ENCODE measurements at regions not wholly inside any gene's neighbourhood (a gene's known extent, or its start where the extent isn't known, plus 50 kb on each side); places are given as distances from the start of the nearest gene placed in this dataset.

DNA sequence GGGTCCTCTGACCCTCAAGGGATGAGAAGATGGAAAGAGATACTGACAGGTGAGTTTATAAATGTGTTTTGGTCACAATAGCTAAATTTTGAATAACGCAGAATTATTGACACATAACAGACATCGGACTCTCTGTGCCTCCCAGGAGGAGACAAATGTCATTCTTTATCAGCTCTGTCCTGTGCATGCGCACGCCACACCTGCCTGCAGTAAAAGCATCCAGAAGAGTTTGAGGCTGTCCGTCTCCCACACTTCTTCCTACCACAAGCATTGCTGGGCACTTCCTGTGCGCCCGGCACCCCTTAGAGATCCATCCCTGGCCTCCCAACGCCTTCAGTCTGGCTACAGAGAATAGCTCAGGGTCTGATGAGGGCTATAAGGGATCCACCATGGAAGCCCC, 81.5 kb upstream of the CST7 start:
- H3K27me3 Mint-ChIP-seq (ENCODE audit: low read depth), result no peaks in the 10 kb centered on the region
- ATAC-seq (replicated peaks in 1 of 2) (no peak), DNase-seq (no peak)
- H3K27ac Mint-ChIP-seq, result no peak overlapping the region
- peaks cover 6 to 11% of the 10 kb centered on the region in 2 donors for H3K9me3 Mint-ChIP-seq
- H3K4me1 Mint-ChIP-seq (ENCODE audit: low read depth), result no peaks in the 10 kb centered on the region
- H3K36me3 Mint-ChIP-seq (ENCODE audit: insufficient read depth in 2 of 2), result peaks cover 1 to 5% of the 10 kb centered on the region in 2 donors
- no peak overlapping the region for H3K4me3 Mint-ChIP-seq

DNA sequence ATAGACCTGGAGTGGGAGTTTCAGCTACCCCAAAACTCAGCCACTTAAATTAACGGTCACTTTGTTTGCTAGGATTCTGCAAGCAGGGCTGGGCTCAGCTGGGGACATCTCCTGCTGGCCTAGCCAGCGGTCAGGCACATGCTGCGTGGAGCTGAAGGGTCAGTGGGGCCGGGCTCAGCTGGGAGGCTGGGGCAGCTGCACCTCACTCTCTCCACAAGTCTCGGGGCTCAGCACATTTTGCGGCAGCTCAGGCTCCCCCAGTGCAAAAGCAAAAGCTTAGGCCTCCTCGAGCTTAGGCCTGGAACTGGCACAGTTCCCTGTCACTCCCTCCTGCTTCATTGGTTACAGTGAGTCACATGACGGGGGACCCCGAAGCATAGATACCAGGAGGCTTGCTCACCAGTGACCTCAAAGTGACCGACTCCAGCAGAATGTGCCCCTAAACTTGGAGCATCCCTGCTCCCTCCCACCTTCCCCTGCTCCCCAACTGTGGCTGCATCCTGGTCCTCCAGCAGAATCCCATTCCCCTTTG, 80.6 kb upstream of the CST7 start:
- no peak for ATAC-seq (replicated peaks in 1 of 2)
- Mint-ChIP-seq H3K4me1 (ENCODE audit: low read depth) (no peaks in the 10 kb centered on the region), H3K36me3 (ENCODE audit: insufficient read depth in 2 of 2) (peaks cover 1 to 5% of the 10 kb centered on the region in 2 donors), H3K27me3 (ENCODE audit: low read depth) (no peaks in the 10 kb centered on the region), H3K27ac (no peak overlapping the region), H3K4me3 (no peak overlapping the region), H3K9me3 (peaks cover 6 to 11% of the 10 kb centered on the region in 2 donors)
- DNase-seq, result no peak

DNA sequence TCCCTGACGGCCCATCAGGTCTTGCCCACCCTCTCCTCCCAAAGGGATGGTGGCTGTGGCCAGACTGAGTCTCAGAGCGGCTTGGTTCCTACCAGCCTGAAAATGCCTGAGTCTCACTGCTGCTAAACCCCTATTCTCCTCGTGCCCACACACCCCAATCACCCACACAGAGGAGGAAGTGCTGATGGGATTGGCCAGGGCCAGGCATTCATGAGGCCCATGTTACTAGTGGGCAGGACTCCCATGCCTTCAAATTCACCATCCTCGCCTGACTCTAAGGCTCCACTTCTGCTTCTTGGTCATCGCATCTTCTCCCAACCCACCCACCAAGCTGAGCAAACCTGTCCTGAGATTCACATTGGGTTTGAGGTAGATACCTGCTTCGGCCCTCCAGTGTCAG, 80.1 kb upstream of the CST7 start:
- Mint-ChIP-seq H3K9me3 (peaks cover 5 to 7% of the 10 kb centered on the region in 2 donors), H3K27ac (no peak overlapping the region), H3K27me3 (ENCODE audit: low read depth) (no peaks in the 10 kb centered on the region), H3K4me3 (no peak overlapping the region), H3K36me3 (ENCODE audit: insufficient read depth in 2 of 2) (peaks cover 0 to 3% of the 10 kb centered on the region in 2 donors), H3K4me1 (ENCODE audit: low read depth) (no peaks in the 10 kb centered on the region)
- DNase-seq (no peak), ATAC-seq (replicated peaks in 1 of 2) (no peak)

DNA sequence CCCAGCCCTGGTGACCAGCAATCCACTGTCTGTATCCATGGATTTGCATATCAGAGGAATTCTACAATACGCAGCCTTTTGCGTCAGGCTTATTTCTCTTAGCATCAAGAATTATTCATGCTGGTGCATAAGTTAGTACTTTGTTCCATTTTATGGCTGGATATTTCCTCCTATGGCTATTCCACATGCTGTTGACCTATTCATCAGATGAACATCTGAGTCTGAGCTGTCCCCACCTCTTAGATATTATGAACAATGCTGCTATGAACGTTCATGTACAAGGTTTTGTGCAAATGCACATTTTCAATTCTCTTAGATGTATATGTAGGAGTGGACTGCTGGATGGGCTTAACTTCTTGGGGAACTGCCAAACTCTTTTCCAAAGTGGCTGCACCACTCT, 79.0 kb upstream of the CST7 start:
- H3K9me3 Mint-ChIP-seq, result peaks cover 4% of the 10 kb centered on the region in 2 donors
- no peak overlapping the region for H3K4me3 Mint-ChIP-seq
- H3K27me3 Mint-ChIP-seq (ENCODE audit: low read depth), result no peaks in the 10 kb centered on the region
- no peaks in the 10 kb centered on the region for H3K4me1 Mint-ChIP-seq (ENCODE audit: low read depth)
- no peaks in the 10 kb centered on the region for H3K36me3 Mint-ChIP-seq (ENCODE audit: insufficient read depth in 2 of 2)
- no peak for DNase-seq
- no peak overlapping the region for H3K27ac Mint-ChIP-seq
- ATAC-seq (replicated peaks in 1 of 2), result no peak

DNA sequence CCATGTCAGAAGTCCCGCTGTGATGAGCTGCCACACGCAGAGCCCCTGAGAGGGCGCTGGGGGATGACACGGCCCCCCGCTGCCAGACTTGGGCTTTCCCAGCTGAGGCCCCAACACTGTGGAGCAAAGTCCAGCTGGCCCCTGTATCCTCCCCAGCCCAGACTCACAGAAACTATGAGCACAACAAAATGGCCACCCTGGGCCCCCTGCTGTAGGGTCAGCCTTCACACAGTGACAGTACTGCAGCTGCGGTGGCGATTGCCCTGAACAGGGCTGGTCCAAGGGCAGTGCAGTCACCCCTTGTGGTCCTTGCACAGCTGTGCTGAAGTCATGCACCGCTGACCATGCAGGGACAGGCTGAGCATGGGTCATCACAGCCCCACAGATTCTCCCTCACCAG, 78.2 kb upstream of the CST7 start:
- H3K4me1 Mint-ChIP-seq (ENCODE audit: low read depth), result no peaks in the 10 kb centered on the region
- H3K36me3 Mint-ChIP-seq (ENCODE audit: insufficient read depth in 2 of 2), result no peaks in the 10 kb centered on the region
- no peak overlapping the region for H3K4me3 Mint-ChIP-seq
- H3K9me3 Mint-ChIP-seq, result no peaks in the 10 kb centered on the region
- no peak overlapping the region for H3K27ac Mint-ChIP-seq
- ATAC-seq (replicated peaks in 1 of 2), result no peak
- no peak for DNase-seq
- no peaks in the 10 kb centered on the region for H3K27me3 Mint-ChIP-seq (ENCODE audit: low read depth)

DNA sequence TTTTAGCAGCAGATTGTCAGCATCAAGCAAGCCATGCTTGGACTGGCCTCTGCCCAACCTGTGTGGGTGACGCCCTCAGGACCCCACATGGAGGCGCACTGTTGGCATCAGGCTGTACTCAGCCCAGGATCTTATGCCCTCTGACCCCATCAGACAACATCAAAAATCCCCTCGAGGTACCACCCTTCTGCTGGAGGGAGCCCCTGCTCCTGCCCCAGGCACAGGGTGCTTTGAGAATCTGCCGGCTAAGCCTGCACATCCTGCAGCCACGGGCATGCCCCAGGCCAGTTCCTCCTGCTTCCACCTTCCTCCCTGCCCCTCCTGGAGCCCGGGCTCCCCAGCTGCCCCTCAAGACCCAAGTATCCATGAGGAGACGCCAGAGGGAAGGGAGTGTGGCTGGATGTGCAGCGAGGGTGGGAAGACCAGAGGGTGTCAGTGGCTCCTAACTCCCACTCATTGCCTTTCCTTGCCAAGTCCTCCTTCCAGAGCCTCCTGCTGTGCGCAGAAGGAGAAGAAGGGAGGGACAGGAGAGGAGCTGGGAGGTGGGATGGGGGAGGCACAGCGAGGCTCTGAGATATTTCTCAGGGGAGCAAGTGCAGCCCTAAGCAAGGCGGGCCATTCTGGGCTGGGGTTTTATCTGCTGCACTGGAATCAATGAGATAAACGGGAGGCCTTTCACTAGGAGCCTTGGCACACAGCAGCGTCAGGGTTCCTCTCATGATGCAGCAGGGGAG, 77.4 kb upstream of the CST7 start:
- Mint-ChIP-seq H3K27ac (no peak overlapping the region), H3K27me3 (ENCODE audit: low read depth) (no peaks in the 10 kb centered on the region), H3K9me3 (no peaks in the 10 kb centered on the region), H3K4me3 (no peak overlapping the region), H3K36me3 (ENCODE audit: insufficient read depth in 2 of 2) (no peaks in the 10 kb centered on the region), H3K4me1 (ENCODE audit: low read depth) (no peaks in the 10 kb centered on the region)
- DNase-seq (no peak), ATAC-seq (replicated peaks in 1 of 2) (no peak)

DNA sequence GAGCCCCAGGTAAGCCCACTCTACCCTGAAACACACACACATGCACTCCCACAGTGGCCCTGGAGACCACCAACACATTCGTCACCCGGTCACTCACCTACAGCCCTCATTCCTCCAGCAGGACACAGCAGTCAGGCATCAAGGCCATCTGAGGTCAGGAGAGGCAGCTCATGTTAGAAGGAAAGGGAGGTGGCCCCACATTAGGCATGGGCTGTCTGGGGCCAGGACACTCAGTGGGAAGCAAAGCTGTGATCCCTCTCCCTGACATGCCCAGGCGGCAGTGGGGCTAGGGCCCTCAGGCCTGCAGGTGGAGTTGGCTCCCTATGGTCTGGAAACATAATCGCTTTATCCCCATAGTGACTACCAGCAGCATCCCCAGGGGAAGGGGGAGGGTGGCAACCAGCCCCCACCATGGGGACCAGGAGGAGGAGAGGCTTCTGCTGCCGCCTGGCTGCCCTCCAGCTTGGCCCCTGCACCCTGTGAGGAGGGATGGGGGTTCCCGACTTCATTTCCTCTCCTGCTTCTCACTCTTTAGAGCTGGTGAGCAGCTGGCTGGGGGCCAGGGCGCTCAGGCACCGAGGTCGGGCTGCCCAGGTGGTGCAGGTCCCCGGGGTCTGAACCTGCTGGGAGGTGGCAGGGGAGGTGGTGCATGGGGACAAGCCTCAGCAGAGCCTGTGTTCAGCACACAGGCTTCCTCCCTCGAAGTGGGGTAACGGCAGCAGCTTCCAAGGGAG, 76.6 kb upstream of the CST7 start:
- DNase-seq, result no peak
- Mint-ChIP-seq H3K9me3 (no peaks in the 10 kb centered on the region), H3K27ac (no peak overlapping the region), H3K27me3 (ENCODE audit: low read depth) (no peaks in the 10 kb centered on the region), H3K4me3 (no peak overlapping the region), H3K4me1 (ENCODE audit: low read depth) (no peaks in the 10 kb centered on the region), H3K36me3 (ENCODE audit: insufficient read depth in 2 of 2) (no peaks in the 10 kb centered on the region)
- no peak for ATAC-seq (replicated peaks in 1 of 2)

DNA sequence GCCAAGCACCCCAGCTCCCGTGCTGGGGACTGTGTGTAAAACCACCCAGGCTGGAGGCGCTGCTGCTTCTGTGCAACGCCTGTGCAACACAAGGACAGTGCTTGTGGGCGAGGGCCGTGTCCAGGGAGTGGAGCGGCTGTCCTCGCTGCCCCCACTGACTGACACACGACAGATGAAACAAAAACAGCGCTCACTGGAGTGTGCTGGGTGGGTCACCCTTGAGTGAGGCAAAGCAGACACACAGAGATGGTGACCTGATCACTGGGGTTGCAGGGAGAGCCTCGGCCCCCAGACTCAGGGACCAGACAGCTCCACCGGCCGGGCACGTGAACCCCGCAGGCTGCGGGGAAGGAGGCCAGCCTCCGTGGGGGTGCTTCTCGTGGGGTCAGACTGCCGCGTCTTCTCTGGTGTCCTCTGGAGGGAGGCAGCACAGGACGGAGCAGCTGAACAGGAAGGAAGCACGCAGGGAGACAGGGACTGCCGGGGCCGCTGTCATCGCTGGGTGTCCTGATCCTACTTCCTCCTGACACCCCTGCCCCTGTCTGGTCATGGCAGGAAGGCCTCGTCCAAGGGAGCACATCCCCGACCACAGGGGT, 75.9 kb upstream of the CST7 start:
- no peak for DNase-seq
- Mint-ChIP-seq H3K27me3 (ENCODE audit: low read depth) (no peaks in the 10 kb centered on the region), H3K36me3 (ENCODE audit: insufficient read depth in 2 of 2) (no peaks in the 10 kb centered on the region), H3K4me3 (no peak overlapping the region), H3K27ac (no peak overlapping the region), H3K9me3 (no peaks in the 10 kb centered on the region), H3K4me1 (ENCODE audit: low read depth) (no peaks in the 10 kb centered on the region)
- ATAC-seq (replicated peaks in 1 of 2), result no peak

DNA sequence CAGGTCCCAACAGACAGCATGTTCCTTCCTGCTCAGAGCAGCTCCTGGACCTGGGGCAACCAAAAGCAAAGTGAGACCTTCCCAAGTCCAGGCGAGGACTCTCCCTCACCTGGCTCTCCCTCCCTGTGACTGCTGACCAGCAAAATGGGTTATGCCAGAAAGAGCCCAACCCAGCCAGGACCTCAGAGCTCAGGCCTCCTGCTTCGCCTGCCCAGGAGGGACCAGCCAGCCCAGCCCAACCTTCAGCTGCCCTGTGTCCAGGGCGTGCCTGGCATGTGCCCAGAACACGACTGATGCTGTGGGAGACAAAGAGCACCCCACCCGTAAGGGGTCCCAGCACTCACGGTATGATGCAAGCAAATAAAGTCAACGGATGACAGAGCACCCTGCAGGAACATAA, 74.0 kb upstream of the CST7 start:
- no peaks in the 10 kb centered on the region for H3K36me3 Mint-ChIP-seq (ENCODE audit: insufficient read depth in 2 of 2)
- no peak overlapping the region for H3K4me3 Mint-ChIP-seq

DNA sequence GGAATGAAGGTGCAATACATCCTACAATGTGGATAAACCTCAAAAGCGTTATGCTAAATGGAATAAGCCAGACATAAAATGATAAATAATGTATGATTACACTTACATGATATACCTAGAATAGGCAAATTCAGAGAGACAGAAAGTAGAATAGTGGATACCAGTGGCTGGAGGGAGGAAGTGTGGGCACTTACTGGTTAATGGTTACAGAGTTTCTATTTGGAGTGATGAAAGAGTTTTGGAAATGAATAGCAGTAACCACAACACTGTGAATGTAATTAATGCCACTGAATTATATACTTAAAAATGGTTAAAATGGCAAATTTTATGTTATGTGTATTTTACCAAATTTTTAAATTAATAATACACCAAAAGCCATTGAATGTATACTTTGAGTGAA, 71.4 kb upstream of the CST7 start:
- Mint-ChIP-seq H3K4me1 (ENCODE audit: low read depth) (no peaks in the 10 kb centered on the region), H3K27ac (no peak overlapping the region), H3K9me3 (no peaks in the 10 kb centered on the region), H3K27me3 (ENCODE audit: low read depth) (no peaks in the 10 kb centered on the region), H3K4me3 (no peak overlapping the region), H3K36me3 (ENCODE audit: insufficient read depth in 2 of 2) (no peaks in the 10 kb centered on the region)
- DNase-seq (no peak), ATAC-seq (replicated peaks in 1 of 2) (no peak)

More for the DNA sequence above, 74.0 kb upstream of the CST7 start:
- ATAC-seq (replicated peaks in 1 of 2) (no peak), DNase-seq (no peak)
- Mint-ChIP-seq H3K9me3 (no peaks in the 10 kb centered on the region), H3K27me3 (ENCODE audit: low read depth) (no peaks in the 10 kb centered on the region), H3K27ac (no peak overlapping the region), H3K4me1 (ENCODE audit: low read depth) (no peaks in the 10 kb centered on the region)

DNA sequence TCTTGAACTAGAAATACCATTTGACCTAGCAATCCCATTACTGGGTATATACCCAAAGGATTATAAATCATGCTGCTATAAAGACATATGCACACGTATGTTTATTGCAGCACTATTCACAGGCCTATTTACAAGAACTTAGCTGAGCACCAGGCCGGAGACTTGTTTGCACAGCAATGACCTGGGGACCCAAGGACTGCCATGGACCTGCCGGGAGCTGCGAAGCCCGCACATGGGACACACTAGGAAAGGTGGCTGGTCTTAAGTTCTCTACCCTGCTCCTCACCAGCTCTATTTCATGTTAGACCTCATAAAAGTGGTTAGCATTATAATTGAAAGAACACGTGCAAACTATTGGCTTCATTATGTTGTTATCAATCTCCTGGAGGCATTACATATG, 70.4 kb upstream of the CST7 start:
- no peak overlapping the region for H3K27ac Mint-ChIP-seq
- no peaks in the 10 kb centered on the region for H3K4me1 Mint-ChIP-seq (ENCODE audit: low read depth)
- peaks cover 0 to 3% of the 10 kb centered on the region in 2 donors for H3K36me3 Mint-ChIP-seq (ENCODE audit: insufficient read depth in 2 of 2)
- peaks cover 5% of the 10 kb centered on the region for H3K27me3 Mint-ChIP-seq (ENCODE audit: low read depth)
- no peak for DNase-seq
- no peak for ATAC-seq (replicated peaks in 1 of 2)
- H3K4me3 Mint-ChIP-seq, result no peak overlapping the region
- H3K9me3 Mint-ChIP-seq, result peaks cover 0 to 3% of the 10 kb centered on the region in 2 donors

DNA sequence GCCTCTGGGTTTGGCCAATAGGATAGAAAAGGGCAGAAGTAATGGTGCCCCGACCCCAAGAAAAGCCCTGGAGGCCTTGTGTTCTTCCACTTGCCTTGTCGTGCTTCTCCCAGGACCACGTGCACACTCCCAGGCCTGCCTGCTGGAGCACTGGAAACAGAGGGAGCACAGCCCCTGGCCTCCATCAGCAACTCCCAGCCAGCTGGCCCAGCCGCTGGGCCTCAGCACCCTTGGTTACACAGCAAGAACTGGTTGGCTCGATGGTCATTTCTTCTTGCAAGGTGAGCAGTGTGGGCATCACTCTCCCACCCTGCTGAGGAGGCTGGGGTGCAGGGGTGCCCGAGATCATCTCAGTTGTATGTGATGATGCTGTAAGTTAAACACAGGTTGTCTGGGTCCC, 69.2 kb upstream of the CST7 start:
- peaks cover 0 to 4% of the 10 kb centered on the region in 2 donors for H3K36me3 Mint-ChIP-seq (ENCODE audit: insufficient read depth in 2 of 2)
- no peaks in the 10 kb centered on the region for H3K4me1 Mint-ChIP-seq (ENCODE audit: low read depth)
- peaks cover 0 to 6% of the 10 kb centered on the region in 2 donors for H3K9me3 Mint-ChIP-seq

DNA sequence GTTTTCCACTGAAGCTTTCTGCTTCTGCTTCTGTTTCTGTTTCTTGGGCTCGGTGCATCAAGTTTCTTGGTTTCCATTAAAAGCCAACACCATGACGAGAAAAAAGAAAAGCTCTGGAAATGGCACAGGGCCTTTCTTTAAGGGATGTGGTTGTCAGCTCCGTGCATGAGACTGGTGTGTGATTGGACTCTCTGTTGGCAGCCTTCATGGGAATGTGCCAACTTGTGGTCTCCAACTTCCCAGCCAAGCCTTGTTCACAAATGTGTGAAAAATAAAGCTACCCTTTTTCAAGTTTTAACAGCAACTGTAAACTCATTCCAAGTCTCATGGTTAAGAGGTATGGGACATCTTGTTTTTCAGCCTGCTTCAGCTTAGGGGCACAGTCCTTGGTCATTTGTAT, 68.7 kb upstream of the CST7 start:
- H3K4me1 Mint-ChIP-seq (ENCODE audit: low read depth), result no peaks in the 10 kb centered on the region

More for the DNA sequence above, 69.2 kb upstream of the CST7 start:
- Mint-ChIP-seq H3K27me3 (ENCODE audit: low read depth) (peaks cover 6% of the 10 kb centered on the region), H3K4me3 (no peak overlapping the region), H3K27ac (no peak overlapping the region)
- no peak for ATAC-seq (replicated peaks in 1 of 2)
- DNase-seq, result no peak

More for the DNA sequence above, 68.7 kb upstream of the CST7 start:
- Mint-ChIP-seq H3K9me3 (peaks cover 0 to 6% of the 10 kb centered on the region in 2 donors), H3K27me3 (ENCODE audit: low read depth) (peaks cover 6% of the 10 kb centered on the region), H3K36me3 (ENCODE audit: insufficient read depth in 2 of 2) (peaks cover 0 to 4% of the 10 kb centered on the region in 2 donors), H3K27ac (no peak overlapping the region), H3K4me3 (no peak overlapping the region)
- ATAC-seq (replicated peaks in 1 of 2) (no peak), DNase-seq (no peak)
